ENCODE measurements at regions not wholly inside any gene's neighbourhood (a gene's known extent, or its start where the extent isn't known, plus 50 kb on each side); places are given as distances from the start of the nearest gene placed in this dataset.

- no peak for TF ChIP-seq CTCF (IDR thresholded peaks at IDR 0.05)
- TF ChIP-seq POLR2A (IDR thresholded peaks at IDR 0.05): no peak
These were observed 601.1 kb downstream of the KCTD16 start for GRCh38 chr5:144771802-144772201.

All from heart left ventricle (tissue), 13 donors.